K562 (cell line): ENCODE measurements at regions not wholly inside any gene's neighbourhood (a gene's known extent, or its start where the extent isn't known, plus 50 kb on each side); places are given as distances from the start of the nearest gene placed in this dataset.

Experiments used
- ATAC-seq: fragments of 200-7000 bp; cut with Tn5 transposase; 3 replicates; pipeline ENCODE4 v1.9.1; 2020; ENCODE audit warnings: moderate library complexity
- BruUV-seq: library from RNA; stranded (reverse); fragments of 400-500 nt; replicated peaks from 2 replicates; lab custom pipeline; 2021; lab: Mats Ljungman, UMichigan
- CTCF ChIA-PET: fragments of 300-600 bp; formaldehyde crosslinking; extraction: SDS; loops from one replicate; lab custom pipeline; 2021; ENCODE audit warnings: low intra/inter-chr PET ratio; lab: Yijun Ruan, JAX
- POLR2A ChIA-PET: fragments of 300-600, 350-650 bp; sonication (Branson Sonifier 250); formaldehyde crosslinking; extraction: SDS; loops from one replicate; lab custom pipeline; 2021; ENCODE audit warnings: antibody characterized with exemption, inconsistent platforms; lab: Yijun Ruan, JAX
- DNase-seq, 4 experiments: peaks; one replicate each; pipeline versions ENCODE4 v3.0.0 to v3.0.0-alpha.2; 2011 to 2018; ENCODE audit warnings: low spot score in 3 of 4, mixed read lengths in 3 of 4; ENCODE audit errors: extremely low read depth in 1 of 4
- FAIRE-seq: peaks from 2 replicates; lab custom pipeline; 2011; peaks lifted over from hg19 to GRCh38; lab: Jason Lieb, UNC
- H2AFZ ChIP-seq: 2 replicates; pipeline ENCODE4 v1.6.0; 2011; ENCODE audit warnings: low read depth, low read length, control low read depth, inconsistent platforms
- H3K27ac ChIP-seq: fragments of 200-600 bp; 3 replicates; pipeline ENCODE4 v1.8.0; 2011; ENCODE audit warnings: low read depth, mild to moderate bottlenecking, control low read depth, inconsistent platforms, low read length, moderate library complexity, mixed read lengths; ENCODE audit errors: extremely low read depth
- H3K27me3 ChIP-seq, 2 experiments: fragments of 300-600 bp in 1 of 2; 2 replicates in 1 of 2; 3 replicates in 1 of 2; pipeline versions ENCODE4 v1.6.0 to v1.8.0; 2011; ENCODE audit warnings: inconsistent platforms in 2 of 2, low read length in 2 of 2, mild to moderate bottlenecking in 1 of 2, mixed read lengths in 1 of 2, moderate library complexity in 1 of 2; ENCODE audit not compliant: control insufficient read depth in 2 of 2, insufficient read depth in 2 of 2
- H3K36me3 ChIP-seq: fragments of 300-600 bp; 3 replicates; pipeline ENCODE4 v1.8.0; 2011; ENCODE audit warnings: mild to moderate bottlenecking, low read length, inconsistent platforms; ENCODE audit not compliant: control insufficient read depth, insufficient read depth
- H3K4me1 ChIP-seq, 2 experiments: fragments of 200-600 bp in 1 of 2; replicated peaks in 1 of 2; 2 replicates in 1 of 2; 3 replicates in 1 of 2; pipeline versions ENCODE4 v1.5.1 to v1.8.0; 2011; ENCODE audit warnings: inconsistent platforms in 2 of 2, low read length in 2 of 2, mild to moderate bottlenecking in 1 of 2, mixed read lengths in 1 of 2, moderate library complexity in 1 of 2; ENCODE audit not compliant: control insufficient read depth in 2 of 2, insufficient read depth in 2 of 2
- H3K4me2 ChIP-seq: 2 replicates; pipeline ENCODE4 v1.6.1; 2011; ENCODE audit warnings: low read length, control low read depth, inconsistent platforms, mixed read lengths; ENCODE audit not compliant: insufficient read depth
- H3K4me3 ChIP-seq: fragments of 200-600 bp; sonication (generic), shearing (Covaris generic); 2 replicates; pipeline ENCODE4 v1.5.1; 2016; ENCODE audit warnings: control low read depth, inconsistent platforms
- H3K79me2 ChIP-seq: fragments of 200-600 bp; 3 replicates; pipeline ENCODE4 v1.8.0; 2011; ENCODE audit warnings: low read length, inconsistent platforms; ENCODE audit not compliant: control insufficient read depth, insufficient read depth
- H3K9ac ChIP-seq, 2 experiments: 2 replicates each; pipeline versions ENCODE4 v1.6.0 to v1.6.1; 2011; ENCODE audit warnings: low read depth in 2 of 2, low read length in 2 of 2, control low read depth in 1 of 2, inconsistent platforms in 1 of 2, mild to moderate bottlenecking in 1 of 2, mixed read lengths in 1 of 2; ENCODE audit not compliant: insufficient read depth in 1 of 2
- H3K9me1 ChIP-seq: one replicate; pipeline ENCODE4 v1.6.0; 2011; ENCODE audit warnings: inconsistent platforms, mild to moderate bottlenecking, low read length, moderate library complexity; ENCODE audit not compliant: control insufficient read depth, insufficient read depth
- H3K9me3 ChIP-seq: replicated peaks from 2 replicates; pipeline ENCODE4 v1.5.1; 2011; ENCODE audit warnings: low read depth, low read length, inconsistent platforms; ENCODE audit not compliant: control insufficient read depth, insufficient read depth
- H4K20me1 ChIP-seq: replicated peaks from 2 replicates; pipeline ENCODE4 v1.6.1; 2011; ENCODE audit warnings: low read length, inconsistent platforms, mixed read lengths; ENCODE audit not compliant: control insufficient read depth, insufficient read depth
- FOS ChIP-seq: IDR thresholded peaks from 3 replicates; pipeline ENCODE4 v1.6.1; 2011; ENCODE audit not compliant: insufficient read length; ENCODE audit errors: extremely low read depth
- MXD1 ChIP-seq: fragments of 250-450 bp; sonication (Bioruptor Pico); IDR thresholded peaks from 2 replicates; pipeline ENCODE4 v1.8.0; 2021; ENCODE audit warnings: borderline replicate concordance, mild to moderate bottlenecking, moderate library complexity; ENCODE audit not compliant: poor library complexity, severe bottlenecking
- USF2 ChIP-seq: sonication (generic); formaldehyde crosslinking; IDR thresholded peaks from 2 replicates; pipeline ENCODE4 v1.5.0; 2020; ENCODE audit warnings: missing genetic modification reagents
- ZNF124 ChIP-seq: sonication (generic); formaldehyde crosslinking; IDR thresholded peaks from 2 replicates; pipeline ENCODE4 v1.8.1; 2022; ENCODE audit warnings: missing genetic modification reagents
- ZNF644 ChIP-seq: fragments of 200-800 bp; sonication (Bioruptor generic); IDR thresholded peaks from 2 replicates; pipeline ENCODE4 v1.6.1; 2016; ENCODE audit warnings: low read depth, missing genetic modification characterization, missing compliant biosample characterization
- WGBS: fragments of 100-300 bp; shearing (Covaris generic); methylation state at CpG from one replicate; pipeline ENCODE4 v1.1.6; 2016; ENCODE audit warnings: low coverage, mixed read lengths; ENCODE audit not compliant: insufficient coverage; ENCODE audit errors: missing lambda C conversion rate; 5-methylcytosine and 5-hydroxymethylcytosine counted together
- in situ Hi-C: fragments of 300-500 bp; cut with MboI; formaldehyde crosslinking; loops from 4 replicates; pipeline ENCODE4 v1.15.0; 2018; ENCODE audit warnings: inconsistent platforms, mixed read lengths
- intact Hi-C: fragments of 100-400 bp; cut with micrococcal nuclease; formaldehyde crosslinking; loops from 2 replicates; pipeline ENCODE4 v1.14.2; 2022

GRCh38 chr14:85123755-85124154, 406.2 kb upstream of the FLRT2 start:
- POLR2A ChIA-PET, result no interaction called here
- WGBS, result 0% methylated on average over 2 of the region's 2 CpGs
- BruUV-seq, result no TSS peak

More at GRCh38 chr14:85123755-85124154, 406.2 kb upstream of the FLRT2 start:
- DNase-seq, result no peak
- Histone ChIP-seq H3K79me2 (no peaks in the 10 kb centered on the region), H3K4me2 (no peak overlapping the region), H3K27ac (no peak overlapping the region), H3K36me3 (no peaks in the 10 kb centered on the region), H3K9ac (no peak overlapping the region), H4K20me1 (no peaks in the 10 kb centered on the region), H2AFZ (no peak overlapping the region), H3K4me3 (no peak overlapping the region), H3K9me1 (no peaks in the 10 kb centered on the region), H3K9me3 (no peaks in the 10 kb centered on the region), H3K27me3 (no peaks in the 10 kb centered on the region), H3K4me1 (no peaks in the 10 kb centered on the region)
- intact Hi-C loops, result no loop called here
- in situ Hi-C loops, result no loop called here
- ATAC-seq, result no peak
- TF ChIP-seq USF2 (CRISPR knock-in tag) (no peak), MXD1 (CRISPR knock-in tag) (no peak), ZNF124 (no peak), ZNF644 (tag) (no peak), FOS (no peak)
- FAIRE-seq, result no peak
- CTCF ChIA-PET, result no interaction called here
